ENCODE measurements at regions not wholly inside any gene's neighbourhood (a gene's known extent, or its start where the extent isn't known, plus 50 kb on each side); places are given as distances from the start of the nearest gene placed in this dataset.

DNA sequence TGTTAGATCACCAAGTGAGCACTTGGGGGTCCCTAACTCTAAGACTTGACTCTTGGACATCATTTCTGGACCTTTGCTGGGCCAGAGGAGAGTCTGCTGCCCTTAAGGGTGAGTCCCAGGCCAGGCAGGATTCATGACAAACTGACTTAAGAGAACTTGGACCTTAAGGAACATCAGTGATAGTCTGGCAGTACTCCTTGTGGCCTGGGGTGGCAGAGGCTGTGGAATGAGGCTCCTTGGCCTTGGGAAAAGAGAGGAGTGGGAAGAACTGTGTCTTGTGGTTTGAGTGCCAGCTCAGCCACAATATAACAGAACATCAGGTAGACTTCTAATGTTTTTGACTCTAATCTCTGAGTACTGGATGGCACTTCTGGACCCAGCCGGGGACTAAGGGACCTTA is 478.7 kb downstream of the MEI4 start:
- 33 to 50% methylated on average over 1 of the region's 1 CpG for WGBS, 2 donors
- Histone ChIP-seq H3K27ac (no peak overlapping the region), H3K36me3 (replicated peaks in 1 of 2; ENCODE audit: insufficient read depth in 1 of 2, low read depth in 2 of 2) (no peaks in the 10 kb centered on the region), H3K27me3 (no peaks in the 10 kb centered on the region), H3K4me3 (no peak overlapping the region), H3K4me1 (peaks cover 8% of the 10 kb centered on the region), H3K9me3 (no peaks in the 10 kb centered on the region)
- DNase-seq: no peak
- intact Hi-C loops (cut with DNase I): no loop called here
- ATAC-seq: no peak
- TF ChIP-seq, protein P1, sequence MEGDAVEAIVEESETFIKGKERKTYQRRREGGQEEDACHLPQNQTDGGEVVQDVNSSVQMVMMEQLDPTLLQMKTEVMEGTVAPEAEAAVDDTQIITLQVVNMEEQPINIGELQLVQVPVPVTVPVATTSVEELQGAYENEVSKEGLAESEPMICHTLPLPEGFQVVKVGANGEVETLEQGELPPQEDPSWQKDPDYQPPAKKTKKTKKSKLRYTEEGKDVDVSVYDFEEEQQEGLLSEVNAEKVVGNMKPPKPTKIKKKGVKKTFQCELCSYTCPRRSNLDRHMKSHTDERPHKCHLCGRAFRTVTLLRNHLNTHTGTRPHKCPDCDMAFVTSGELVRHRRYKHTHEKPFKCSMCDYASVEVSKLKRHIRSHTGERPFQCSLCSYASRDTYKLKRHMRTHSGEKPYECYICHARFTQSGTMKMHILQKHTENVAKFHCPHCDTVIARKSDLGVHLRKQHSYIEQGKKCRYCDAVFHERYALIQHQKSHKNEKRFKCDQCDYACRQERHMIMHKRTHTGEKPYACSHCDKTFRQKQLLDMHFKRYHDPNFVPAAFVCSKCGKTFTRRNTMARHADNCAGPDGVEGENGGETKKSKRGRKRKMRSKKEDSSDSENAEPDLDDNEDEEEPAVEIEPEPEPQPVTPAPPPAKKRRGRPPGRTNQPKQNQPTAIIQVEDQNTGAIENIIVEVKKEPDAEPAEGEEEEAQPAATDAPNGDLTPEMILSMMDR (IDR thresholded peaks at IDR 0.05): no peak
- no peak for TF ChIP-seq POLR2A (IDR thresholded peaks at IDR 0.05)

DNA sequence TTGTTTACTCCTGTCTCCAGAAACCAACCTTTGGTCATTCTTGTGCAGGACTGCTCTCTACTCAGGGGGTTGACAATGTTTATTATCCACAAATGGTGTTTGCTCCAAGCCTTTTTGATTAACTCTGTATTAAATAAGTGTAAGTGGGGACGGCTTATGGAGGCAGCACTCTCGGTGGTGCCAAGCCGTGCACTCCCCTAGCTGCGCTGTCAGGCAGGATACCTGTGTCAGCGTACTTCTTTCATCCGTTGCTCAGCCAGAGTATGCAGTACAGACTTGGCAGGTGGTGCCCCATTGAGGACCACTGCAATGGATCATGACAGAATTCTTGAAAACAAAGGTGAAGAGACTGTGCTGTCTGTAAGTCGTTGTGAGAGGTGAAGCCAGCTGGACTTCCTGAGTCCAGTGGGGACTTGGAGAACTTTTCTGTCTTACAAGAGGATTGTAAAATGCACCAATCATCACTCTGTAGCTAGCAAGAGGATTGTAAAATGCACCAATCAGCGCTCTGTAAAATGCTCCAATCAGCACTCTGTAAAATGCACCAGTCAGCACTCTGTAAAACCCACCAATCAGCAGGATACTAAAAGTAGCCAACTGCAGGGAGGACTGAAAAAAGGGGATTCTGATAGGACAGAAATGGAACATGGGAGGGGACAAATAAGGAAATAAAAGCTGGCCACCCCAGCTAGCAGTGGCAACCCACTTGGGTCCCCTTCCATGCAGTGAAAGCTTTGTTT is 480.0 kb downstream of the MEI4 start:
- no peak for TF ChIP-seq POLR2A (IDR thresholded peaks at IDR 0.05)
- TF ChIP-seq, protein P1 (IDR thresholded peaks at IDR 0.05): no peak
- DNase-seq (peak in 1 of 4 donors; percentile 13), ATAC-seq (no peak)
- no peak overlapping the region for H3K4me3 ChIP-seq
- H3K36me3 ChIP-seq (replicated peaks in 1 of 2; ENCODE audit: insufficient read depth in 1 of 2, low read depth in 2 of 2): no peaks in the 10 kb centered on the region
- H3K4me1 ChIP-seq: peaks cover 8% of the 10 kb centered on the region
- WGBS, 2 donors: 30 to 32% methylated on average over 8 of the region's 8 CpGs
- intact Hi-C loops (cut with DNase I): no loop called here
- no peaks in the 10 kb centered on the region for H3K27me3 ChIP-seq
- H3K9me3 ChIP-seq: no peaks in the 10 kb centered on the region
- H3K27ac ChIP-seq: no peak overlapping the region

DNA sequence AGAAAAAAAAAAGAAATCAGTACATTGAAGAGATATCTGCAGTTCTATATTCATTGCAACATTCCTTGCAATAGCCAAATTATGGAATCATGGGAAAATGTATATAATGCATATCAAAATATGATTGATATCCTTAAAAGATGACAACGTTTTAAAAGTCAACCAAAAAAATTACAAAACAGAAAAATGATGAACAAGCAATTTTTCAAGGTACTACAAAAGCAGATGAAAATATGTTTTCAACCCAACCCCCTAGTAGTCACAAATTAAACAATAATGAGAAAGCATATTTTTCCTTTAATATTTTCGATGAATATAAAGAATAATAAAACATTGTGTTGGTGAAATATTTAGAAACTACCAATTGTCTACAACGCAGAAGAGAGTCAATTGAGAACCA is 497.6 kb downstream of the MEI4 start:
- no peak for TF ChIP-seq POLR2A (IDR thresholded peaks at IDR 0.05)
- TF ChIP-seq, protein P1 (IDR thresholded peaks at IDR 0.05): no peak
- Histone ChIP-seq H3K9me3 (peaks cover 0 to 4% (median 0%) of the 10 kb centered on the region in 3 donors), H3K4me1 (no peaks in the 10 kb centered on the region), H3K36me3 (replicated peaks in 1 of 2; ENCODE audit: insufficient read depth in 1 of 2, low read depth in 2 of 2) (no peaks in the 10 kb centered on the region), H3K4me3 (no peak overlapping the region), H3K27me3 (no peaks in the 10 kb centered on the region), H3K27ac (no peak overlapping the region)
- ATAC-seq (no peak), DNase-seq (no peak)
- intact Hi-C loops (cut with DNase I): no loop called here
- 54 to 62% methylated on average over 3 of the region's 3 CpGs for WGBS, 2 donors

DNA sequence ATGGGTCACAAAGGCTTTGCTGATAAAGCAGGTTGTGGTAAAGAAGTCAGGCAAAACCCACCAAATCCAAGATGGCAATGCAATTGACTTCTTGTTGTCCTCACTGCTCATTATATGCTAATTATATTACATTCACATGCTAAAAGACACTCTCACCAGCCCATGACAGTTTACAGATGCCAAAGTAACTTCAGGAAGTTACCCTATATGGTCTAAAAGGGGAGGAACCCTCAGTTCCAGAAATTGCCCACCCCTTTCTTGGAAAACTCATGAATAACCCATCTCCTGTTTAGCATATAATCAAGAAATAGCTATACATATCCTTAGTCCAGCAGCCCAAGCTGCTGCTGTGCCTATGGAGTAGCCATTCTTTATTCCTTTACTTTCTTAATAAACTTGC is 501.1 kb downstream of the MEI4 start:
- Histone ChIP-seq H3K9me3 (no peaks in the 10 kb centered on the region), H3K36me3 (replicated peaks in 1 of 2; ENCODE audit: insufficient read depth in 1 of 2, low read depth in 2 of 2) (no peaks in the 10 kb centered on the region), H3K27me3 (no peaks in the 10 kb centered on the region), H3K4me3 (no peak overlapping the region), H3K27ac (no peak overlapping the region), H3K4me1 (no peaks in the 10 kb centered on the region)
- TF ChIP-seq, protein P1 (IDR thresholded peaks at IDR 0.05): no peak
- no peak for TF ChIP-seq POLR2A (IDR thresholded peaks at IDR 0.05)
- DNase-seq (no peak), ATAC-seq (no peak)
- intact Hi-C loops (cut with DNase I): no loop called here

DNA sequence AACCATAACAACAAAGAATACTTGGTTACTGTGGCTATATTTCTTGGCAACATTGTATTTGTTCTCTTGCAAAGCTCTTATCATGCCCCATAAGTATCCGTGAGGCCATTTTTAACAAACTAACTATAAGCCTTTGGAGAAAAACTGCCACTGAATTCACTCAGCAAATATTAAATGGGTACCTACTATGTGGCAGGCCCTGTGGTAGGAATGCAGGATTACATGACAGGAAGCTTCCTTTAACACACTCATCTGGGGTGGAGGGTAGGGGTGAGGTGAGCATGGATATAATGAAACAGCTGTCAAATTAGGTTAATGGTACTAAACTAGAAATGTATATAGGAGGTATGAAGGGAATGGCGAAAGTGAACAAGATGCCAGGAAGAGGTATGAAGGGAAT is 504.8 kb downstream of the MEI4 start:
- TF ChIP-seq, protein P1 (IDR thresholded peaks at IDR 0.05): no peak
- no peak for TF ChIP-seq POLR2A (IDR thresholded peaks at IDR 0.05)
- no peaks in the 10 kb centered on the region for H3K9me3 ChIP-seq
- WGBS, 2 donors: 69 to 76% methylated on average over 2 of the region's 2 CpGs
- no peak overlapping the region for H3K4me3 ChIP-seq
- H3K36me3 ChIP-seq (replicated peaks in 1 of 2; ENCODE audit: insufficient read depth in 1 of 2, low read depth in 2 of 2): no peaks in the 10 kb centered on the region
- no peaks in the 10 kb centered on the region for H3K27me3 ChIP-seq
- no peaks in the 10 kb centered on the region for H3K4me1 ChIP-seq
- DNase-seq (no peak), ATAC-seq (no peak)
- no peak overlapping the region for H3K27ac ChIP-seq
- intact Hi-C loops (cut with DNase I): no loop called here
